Medulla oblongata (tissue), 1 donor: ENCODE measurements at regions not wholly inside any gene's neighbourhood (a gene's known extent, or its start where the extent isn't known, plus 50 kb on each side); places are given as distances from the start of the nearest gene placed in this dataset.
"Not testable (repeated sequence)": the region's sequence is repeated elsewhere in the genome, so short reads cannot be mapped to it uniquely, and the experiment has no call there.

Source experiments
- DNase-seq: peaks from one replicate; pipeline ENCODE4 v3.0.0-alpha.2; 2015; ENCODE audit errors: extremely low spot score

GRCh38 chr9:16052757-16053530 is 500.1 kb downstream of the CCDC171 start:
- no peak for DNase-seq

GRCh38 chr9:16057541-16057940 is 504.7 kb downstream of the CCDC171 start:
- no peak for DNase-seq

GRCh38 chr9:16058131-16058549 is 505.3 kb downstream of the CCDC171 start:
- DNase-seq: no peak

GRCh38 chr9:16060436-16061129 is 507.7 kb downstream of the CCDC171 start:
- DNase-seq: no peak

- DNase-seq: no peak
Measured at GRCh38 chr9:16062542-16063240, 509.8 kb downstream of the CCDC171 start.

- DNase-seq: no peak
Measured at GRCh38 chr9:16063241-16063591, 510.4 kb downstream of the CCDC171 start.

- no peak for DNase-seq
Measured at GRCh38 chr9:16064771-16065170, 511.9 kb downstream of the CCDC171 start.

GRCh38 chr9:16066201-16066600 is 513.4 kb downstream of the CCDC171 start:
- not testable (repeated sequence) for DNase-seq

GRCh38 chr9:16068476-16068875 is 515.6 kb downstream of the CCDC171 start:
- DNase-seq: no peak

- no peak for DNase-seq
Measured at GRCh38 chr9:16069249-16069648, 516.4 kb downstream of the CCDC171 start.

- no peak for DNase-seq
Measured at GRCh38 chr9:16069671-16070454, 517.0 kb downstream of the CCDC171 start.

GRCh38 chr9:16070455-16071145 is 517.8 kb downstream of the CCDC171 start:
- DNase-seq: no peak

GRCh38 chr9:16071400-16071799 is 518.6 kb downstream of the CCDC171 start:
- DNase-seq: no peak

- no peak for DNase-seq
Measured at GRCh38 chr9:16074963-16075362, 522.1 kb downstream of the CCDC171 start.

GRCh38 chr9:16075696-16076095 is 522.9 kb downstream of the CCDC171 start:
- DNase-seq: no peak

- no peak for DNase-seq
Measured at GRCh38 chr9:16076511-16076910, 523.7 kb downstream of the CCDC171 start.

GRCh38 chr9:16082796-16083195 is 530.0 kb downstream of the CCDC171 start:
- DNase-seq: no peak

- peak; percentile 39 for DNase-seq
Measured at GRCh38 chr9:16085167-16085726, 532.4 kb downstream of the CCDC171 start.

- DNase-seq: no peak
Measured at GRCh38 chr9:16090907-16091629, 538.2 kb downstream of the CCDC171 start.
